Stimulated activated CD4-positive, alpha-beta T cell treated with anti-CD3 and anti-CD28 coated beads, Interleukin-4, amount 100 ng/mL, for 48 hours (primary cell): ENCODE measurements at regions not wholly inside any gene's neighbourhood (a gene's known extent, or its start where the extent isn't known, plus 50 kb on each side); places are given as distances from the start of the nearest gene placed in this dataset.
"Not testable (repeated sequence)": the region's sequence is repeated elsewhere in the genome, so short reads cannot be mapped to it uniquely, and the experiment has no call there.

ENCODE experiments used
- DNase-seq, 2 donors: peaks; one replicate each; pipeline ENCODE4 v3.0.0-alpha.2; 2020; ENCODE audit warnings: low read depth in 2 of 2

GRCh38 chr14:41072776-41073175 lies 533.9 kb upstream of the LRFN5 start:
- DNase-seq: no peak

- DNase-seq: no peak
These were observed 535.3 kb upstream of the LRFN5 start for GRCh38 chr14:41071351-41071750.

- DNase-seq: no peak
These were observed 543.9 kb upstream of the LRFN5 start for GRCh38 chr14:41062826-41063225.

- no peak for DNase-seq
These were observed 551.1 kb upstream of the LRFN5 start for GRCh38 chr14:41055589-41055988.

GRCh38 chr14:41051801-41052200 lies 554.9 kb upstream of the LRFN5 start:
- DNase-seq: no peak

GRCh38 chr14:41047763-41048162 lies 558.9 kb upstream of the LRFN5 start:
- no peak for DNase-seq

- no peak for DNase-seq
These were observed 569.3 kb upstream of the LRFN5 start for GRCh38 chr14:41037388-41037787.

- DNase-seq: no peak
These were observed 571.7 kb upstream of the LRFN5 start for GRCh38 chr14:41034969-41035368.

- no peak for DNase-seq
These were observed 583.7 kb upstream of the LRFN5 start for GRCh38 chr14:41022932-41023331.

GRCh38 chr14:41016213-41016612 lies 590.5 kb upstream of the LRFN5 start:
- DNase-seq: no peak

GRCh38 chr14:41000350-41000749 lies 606.3 kb upstream of the LRFN5 start:
- DNase-seq: no peak

GRCh38 chr14:40989260-40989659 lies 617.4 kb upstream of the LRFN5 start:
- DNase-seq: no peak

GRCh38 chr14:40987481-40987880 lies 619.2 kb upstream of the LRFN5 start:
- no peak for DNase-seq

- DNase-seq: no peak
These were observed 620.0 kb upstream of the LRFN5 start for GRCh38 chr14:40986655-40987054.

GRCh38 chr14:40985584-40985983 lies 621.1 kb upstream of the LRFN5 start:
- no peak for DNase-seq

GRCh38 chr14:40983604-40984003 lies 623.1 kb upstream of the LRFN5 start:
- DNase-seq: no peak

GRCh38 chr14:40981247-40981646 lies 625.4 kb upstream of the LRFN5 start:
- DNase-seq: no peak

GRCh38 chr14:40960257-40960656 lies 646.4 kb upstream of the LRFN5 start:
- not testable (repeated sequence) for DNase-seq

- no peak for DNase-seq
These were observed 651.6 kb upstream of the LRFN5 start for GRCh38 chr14:40955131-40955505.

GRCh38 chr14:40954448-40955130 lies 652.1 kb upstream of the LRFN5 start:
- DNase-seq: not testable (repeated sequence)

GRCh38 chr14:40944521-40944920 lies 662.2 kb upstream of the LRFN5 start:
- DNase-seq: no peak

- no peak for DNase-seq
These were observed 669.8 kb upstream of the LRFN5 start for GRCh38 chr14:40936861-40937260.

GRCh38 chr14:40920380-40920779 lies 686.3 kb upstream of the LRFN5 start:
- no peak for DNase-seq

- DNase-seq: no peak
These were observed 695.5 kb upstream of the LRFN5 start for GRCh38 chr14:40911141-40911540.
